Heart left ventricle (tissue), 13 donors: ENCODE measurements at regions not wholly inside any gene's neighbourhood (a gene's known extent, or its start where the extent isn't known, plus 50 kb on each side); places are given as distances from the start of the nearest gene placed in this dataset.

ENCODE experiments used
- POLR2A ChIP-seq, 2 donors: fragments of 450-650 bp; IDR thresholded peaks; one replicate each; pipeline ENCODE4 v1.6.1; 2017; ENCODE audit warnings: antibody characterized with exemption in 2 of 2, mild to moderate bottlenecking in 2 of 2, moderate library complexity in 2 of 2
- TF ChIP-seq, protein P1 (sequence below), 12 donors: fragments of 200-600 bp; sonication (generic) in 4 of 12; IDR thresholded peaks; one replicate each; pipeline versions ENCODE4 v1.5.0 to v1.8.0; 2018 to 2022; ENCODE audit warnings: antibody characterized with exemption in 12 of 12, mild to moderate bottlenecking in 5 of 12
- donor health status: ischemic (EF 13 %, LVEDD 7.1; RV severe dilation, severe dysfunction).
- donor health status: DM: no; HTN: yes; CAD: no.
- donor health status: DM: no; HTN: no; CAD: no.
- donor health status: ischemic (EF 25% LVEDD 6.9; RV normal size, moderate dysfunction).
- donor health status: ischemic (EF 25% LVEDD 5.7; RV mildly dilated, moderate dysfunction).
- donor health status: ischemic (EF 35%, LVEDD 5.7; RV mildly dilated, moderate dysfunction).
- donor health status: nonischemic (EF 11% LVEDD 7.7; RV severe dilation, severe dysfunction).
- donor health status: DM: yes; HTN: yes; CAD: no.
- donor health status: PGD.
- donor health status: ischemic (EF 29% LVEDD 5.4; RV normal size, mild dysfunction).
- donor health status: nonischemic (EF 23%, LVEDD 6.1; RV moderate dilation, normal function).

DNA sequence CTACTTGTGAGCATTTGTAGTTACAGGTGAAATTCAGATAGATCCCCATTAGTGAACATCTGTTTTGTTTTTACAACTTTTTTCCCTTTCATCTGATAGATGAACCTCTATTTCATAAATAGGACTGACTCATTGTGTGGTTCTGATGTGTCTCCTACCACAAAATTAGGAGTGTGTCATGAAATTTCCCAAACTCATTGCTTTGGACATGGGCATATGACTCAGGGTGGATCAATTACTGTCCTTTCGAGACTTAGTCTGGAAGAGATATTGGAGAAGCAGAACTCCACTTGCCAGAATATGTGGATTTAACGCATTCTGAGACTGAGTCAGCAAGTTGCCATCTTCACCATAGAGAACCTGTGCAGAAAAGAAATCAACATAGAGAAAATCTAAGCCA lies 53.5 kb upstream of the PCDH10 start:
- no peak for TF ChIP-seq POLR2A (IDR thresholded peaks at IDR 0.05)
- TF ChIP-seq, protein P1, sequence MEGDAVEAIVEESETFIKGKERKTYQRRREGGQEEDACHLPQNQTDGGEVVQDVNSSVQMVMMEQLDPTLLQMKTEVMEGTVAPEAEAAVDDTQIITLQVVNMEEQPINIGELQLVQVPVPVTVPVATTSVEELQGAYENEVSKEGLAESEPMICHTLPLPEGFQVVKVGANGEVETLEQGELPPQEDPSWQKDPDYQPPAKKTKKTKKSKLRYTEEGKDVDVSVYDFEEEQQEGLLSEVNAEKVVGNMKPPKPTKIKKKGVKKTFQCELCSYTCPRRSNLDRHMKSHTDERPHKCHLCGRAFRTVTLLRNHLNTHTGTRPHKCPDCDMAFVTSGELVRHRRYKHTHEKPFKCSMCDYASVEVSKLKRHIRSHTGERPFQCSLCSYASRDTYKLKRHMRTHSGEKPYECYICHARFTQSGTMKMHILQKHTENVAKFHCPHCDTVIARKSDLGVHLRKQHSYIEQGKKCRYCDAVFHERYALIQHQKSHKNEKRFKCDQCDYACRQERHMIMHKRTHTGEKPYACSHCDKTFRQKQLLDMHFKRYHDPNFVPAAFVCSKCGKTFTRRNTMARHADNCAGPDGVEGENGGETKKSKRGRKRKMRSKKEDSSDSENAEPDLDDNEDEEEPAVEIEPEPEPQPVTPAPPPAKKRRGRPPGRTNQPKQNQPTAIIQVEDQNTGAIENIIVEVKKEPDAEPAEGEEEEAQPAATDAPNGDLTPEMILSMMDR (IDR thresholded peaks at IDR 0.05), result no peak
